ENCODE measurements at regions not wholly inside any gene's neighbourhood (a gene's known extent, or its start where the extent isn't known, plus 50 kb on each side); places are given as distances from the start of the nearest gene placed in this dataset.

- H3K4me1 ChIP-seq = no peaks in the 10 kb centered on the region
- no peak for TF ChIP-seq CTCF (IDR thresholded peaks at IDR 0.05)
- H3K27me3 ChIP-seq = no peaks in the 10 kb centered on the region
- no peaks in the 10 kb centered on the region for H3K36me3 ChIP-seq
- no peak overlapping the region for H3K27ac ChIP-seq
- intact Hi-C loops (cut with DNase I) = no loop called here
- no peaks in the 10 kb centered on the region for H3K9me3 ChIP-seq
- DNase-seq = no peak
- WGBS, 2 donors = 96% methylated on average over 16 of the region's 16 CpGs
- no peak for ATAC-seq
- no peak for FAIRE-seq
- H3K4me3 ChIP-seq = no peak overlapping the region
Measured at GRCh38 chr15:93308026-93308690, 219.1 kb upstream of the RGMA start.

- DNase-seq (no peak), FAIRE-seq (no peak), ATAC-seq (no peak)
- Histone ChIP-seq H3K27ac (no peak overlapping the region), H3K27me3 (no peaks in the 10 kb centered on the region), H3K4me1 (no peaks in the 10 kb centered on the region), H3K36me3 (no peaks in the 10 kb centered on the region), H3K4me3 (no peak overlapping the region), H3K9me3 (no peaks in the 10 kb centered on the region)
- intact Hi-C loops (cut with DNase I) = no loop called here
- 90 to 93% methylated on average over 14 of the region's 14 CpGs for WGBS, 2 donors
- TF ChIP-seq CTCF (IDR thresholded peaks at IDR 0.05) = no peak
Measured at GRCh38 chr15:93307513-93307912, 218.5 kb upstream of the RGMA start.

GRCh38 chr15:93305306-93305705, 216.3 kb upstream of the RGMA start:
- no peak for ATAC-seq
- 58 to 59% methylated on average over 2 of the region's 2 CpGs for WGBS, 2 donors
- H3K4me1 ChIP-seq = peaks cover 5 to 7% (median 6%) of the 10 kb centered on the region in 3 donors
- intact Hi-C loops (cut with DNase I) = no loop called here
- FAIRE-seq = no peak
- no peak overlapping the region for H3K4me3 ChIP-seq
- H3K27ac ChIP-seq = no peak overlapping the region
- no peak for TF ChIP-seq CTCF (IDR thresholded peaks at IDR 0.05)
- no peaks in the 10 kb centered on the region for H3K27me3 ChIP-seq
- H3K9me3 ChIP-seq = no peaks in the 10 kb centered on the region
- no peak for DNase-seq
- H3K36me3 ChIP-seq = no peaks in the 10 kb centered on the region

GRCh38 chr15:93302080-93302765, 213.2 kb upstream of the RGMA start:
- Histone ChIP-seq H3K4me3 (no peak overlapping the region), H3K36me3 (no peaks in the 10 kb centered on the region), H3K4me1 (peaks cover 5 to 7% (median 6%) of the 10 kb centered on the region in 3 donors), H3K27me3 (no peaks in the 10 kb centered on the region), H3K9me3 (no peaks in the 10 kb centered on the region), H3K27ac (peak overlapping the region in 1 of 4 donors; percentile 17)
- ATAC-seq (peak; percentile 49 to 87 (median 76)), DNase-seq (peak in 3 of 6 donors; percentile 39 to 46 (median 46)), FAIRE-seq (no peak)
- intact Hi-C loops (cut with DNase I) = no loop called here
- no peak for TF ChIP-seq CTCF (IDR thresholded peaks at IDR 0.05)
- 68 to 70% methylated on average over 6 of the region's 6 CpGs for WGBS, 2 donors

GRCh38 chr15:93300796-93301195, 211.8 kb upstream of the RGMA start:
- H3K4me3 ChIP-seq = no peak overlapping the region
- TF ChIP-seq CTCF (IDR thresholded peaks at IDR 0.05) = no peak
- whole genome bisulfite sequencing, 2 donors = 25 to 28% methylated on average over 3 of the region's 3 CpGs
- FAIRE-seq = no peak
- ATAC-seq = peak in 3 of 4 donors; percentile 28 to 60 (median 47)
- no peaks in the 10 kb centered on the region for H3K9me3 ChIP-seq
- no peaks in the 10 kb centered on the region for H3K27me3 ChIP-seq
- intact Hi-C loops (cut with DNase I) = no loop called here
- H3K4me1 ChIP-seq = peaks cover 5 to 7% (median 6%) of the 10 kb centered on the region in 3 donors
- H3K36me3 ChIP-seq = no peaks in the 10 kb centered on the region
- H3K27ac ChIP-seq = no peak overlapping the region
- no peak for DNase-seq
